MCF 10A (cell line): ENCODE measurements at regions not wholly inside any gene's neighbourhood (a gene's known extent, or its start where the extent isn't known, plus 50 kb on each side); places are given as distances from the start of the nearest gene placed in this dataset.

Experiments used
- BruUV-seq: library from RNA; stranded (reverse); fragments of 400-500 nt; replicated peaks from 2 replicates; lab custom pipeline; 2021; lab: Mats Ljungman, UMichigan
- CTCF ChIA-PET: fragments of 300-600 bp; sonication (Branson Sonifier 250); formaldehyde crosslinking; extraction: SDS; loops from one replicate; lab custom pipeline; 2021; ENCODE audit warnings: antibody characterized with exemption, inconsistent platforms; lab: Yijun Ruan, JAX
- POLR2A ChIA-PET: fragments of 300-600, 350-650 bp; sonication (Branson Sonifier 250); formaldehyde crosslinking; extraction: SDS; loops from one replicate; lab custom pipeline; 2020; ENCODE audit warnings: antibody characterized with exemption, inconsistent platforms; lab: Yijun Ruan, JAX
- DNase-seq: peaks from one replicate; pipeline ENCODE4 v3.0.0-alpha.2; 2018; ENCODE audit not compliant: unreplicated experiment
- H3K27ac Mint-ChIP-seq: one replicate; pipeline ENCODE4 v1.8.0; 2022; ENCODE audit warnings: mild to moderate bottlenecking, low read depth, mixed read lengths; ENCODE audit not compliant: unreplicated experiment
- H3K27me3 Mint-ChIP-seq: one replicate; pipeline ENCODE4 v1.8.0; 2022; ENCODE audit warnings: mixed read lengths; ENCODE audit not compliant: insufficient read depth, unreplicated experiment
- H3K36me3 Mint-ChIP-seq: one replicate; pipeline ENCODE4 v1.8.0; 2022; ENCODE audit warnings: mild to moderate bottlenecking, moderate library complexity, mixed read lengths; ENCODE audit not compliant: insufficient read depth, unreplicated experiment
- H3K4me1 Mint-ChIP-seq: one replicate; pipeline ENCODE4 v1.8.0; 2022; ENCODE audit warnings: mixed read lengths; ENCODE audit not compliant: insufficient read depth, unreplicated experiment
- H3K4me3 Mint-ChIP-seq: one replicate; pipeline ENCODE4 v1.8.0; 2022; ENCODE audit warnings: mild to moderate bottlenecking, moderate library complexity, mixed read lengths; ENCODE audit not compliant: unreplicated experiment
- H3K9me3 Mint-ChIP-seq: one replicate; pipeline ENCODE4 v1.8.0; 2022; ENCODE audit warnings: mixed read lengths; ENCODE audit not compliant: unreplicated experiment
- CTCF ChIP-seq: fragments of 200-600 bp; IDR thresholded peaks from one replicate; pipeline ENCODE4 v1.8.0; 2022; ENCODE audit warnings: antibody characterized with exemption, mild to moderate bottlenecking; ENCODE audit not compliant: unreplicated experiment
- intact Hi-C: fragments of 100-400 bp; cut with micrococcal nuclease; formaldehyde crosslinking; loops from 2 replicates; pipeline ENCODE4 v1.14.1; 2022

DNA sequence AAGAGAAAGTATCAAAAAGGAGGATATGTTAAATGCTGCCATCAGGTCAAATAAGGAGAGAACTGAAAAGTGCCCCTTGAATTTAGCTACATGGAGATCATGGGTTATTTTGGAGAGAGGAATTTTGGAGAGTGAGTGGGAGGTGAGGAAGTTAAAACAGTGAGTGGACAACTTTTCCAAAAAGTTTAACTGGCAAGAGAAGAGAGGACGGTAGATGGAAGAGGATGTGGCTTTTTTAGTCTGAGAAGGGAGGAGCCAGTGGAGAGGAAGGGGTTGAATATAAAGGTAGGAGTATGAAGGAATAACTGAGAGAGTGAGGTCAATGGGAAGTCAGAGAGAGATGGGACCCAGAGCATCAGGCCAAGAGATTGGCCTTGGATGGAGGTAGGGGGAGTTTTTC is 62.5 kb upstream of the NFE2L2 start:
- Mint-ChIP-seq H3K27ac (no peak overlapping the region), H3K4me1 (no peaks in the 10 kb centered on the region), H3K9me3 (no peaks in the 10 kb centered on the region), H3K36me3 (peaks cover 7% of the 10 kb centered on the region), H3K4me3 (no peak overlapping the region), H3K27me3 (no peaks in the 10 kb centered on the region)
- BruUV-seq: no TSS peak
- ChIA-PET CTCF (interaction anchor here (0.6 to 2.6 kb wide), 5 partner anchors 9 to 279 kb away, joined by 3 to 15 read pairs (median 5); partner anchors contain the start of gene NFE2L2), POLR2A (interaction anchor here (1.0 to 3.0 kb wide), 6 partner anchors 12 to 103 kb away, joined by 3 to 24 read pairs (median 10); partner anchors contain the start of gene NFE2L2)
- DNase-seq: no peak
- no peak for TF ChIP-seq CTCF
- intact Hi-C loops: no loop called here

DNA sequence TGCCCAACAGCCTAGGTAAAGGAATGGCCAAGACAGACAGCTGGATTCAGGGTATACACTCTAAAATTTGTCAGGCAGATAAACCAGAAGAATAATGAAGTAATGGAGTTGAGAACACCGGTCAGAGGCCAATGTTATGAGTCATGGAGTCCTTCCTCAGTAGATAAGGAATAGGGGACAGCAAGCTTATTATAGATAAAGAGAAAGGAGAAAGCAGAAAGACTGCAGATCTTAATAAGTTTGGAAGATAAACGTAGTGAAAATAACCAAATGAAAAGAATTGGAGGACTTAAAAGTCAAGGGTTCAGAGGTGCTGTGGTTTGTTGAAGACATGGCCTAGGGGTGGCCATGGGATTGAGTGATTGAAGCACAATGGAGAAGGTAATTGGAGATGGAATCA is 63.5 kb upstream of the NFE2L2 start:
- H3K27me3 Mint-ChIP-seq: no peaks in the 10 kb centered on the region
- DNase-seq: no peak
- no peak overlapping the region for H3K4me3 Mint-ChIP-seq
- H3K27ac Mint-ChIP-seq: no peak overlapping the region
- H3K36me3 Mint-ChIP-seq: peaks cover 7% of the 10 kb centered on the region
- CTCF ChIA-PET: interaction anchor here (1.0 to 2.6 kb wide), 2 partner anchors 64 to 435 kb away, joined by 4 to 15 read pairs; partner anchors contain the start of gene NFE2L2
- TF ChIP-seq CTCF: no peak
- intact Hi-C loops: no loop called here
- H3K9me3 Mint-ChIP-seq: no peaks in the 10 kb centered on the region
- peaks cover 8% of the 10 kb centered on the region for H3K4me1 Mint-ChIP-seq
- BruUV-seq: no TSS peak
- POLR2A ChIA-PET: interaction anchor here (0.6 to 2.1 kb wide), 2 partner anchors 65 to 116 kb away, joined by 3 to 9 read pairs; partner anchors contain the start of gene HNRNPA3

DNA sequence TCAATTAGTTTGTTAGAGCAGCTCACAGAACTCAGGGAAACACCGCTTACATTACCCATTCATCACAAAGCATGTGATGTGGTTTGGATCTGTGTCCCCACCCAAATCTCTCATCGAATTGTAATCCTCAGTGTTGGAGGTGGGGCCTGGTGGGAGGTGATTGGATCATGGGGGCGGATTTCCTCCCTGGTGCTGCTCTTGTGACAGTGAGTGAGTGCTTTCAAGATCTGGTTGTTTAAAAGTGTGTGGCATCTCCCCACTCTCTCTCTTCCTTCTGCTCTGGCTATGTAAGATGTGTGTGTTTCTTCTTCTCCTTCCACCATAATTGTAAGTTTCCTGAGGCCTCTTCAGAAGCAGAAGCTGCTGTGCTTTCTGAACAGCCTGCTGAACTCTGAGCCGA is 63.5 kb upstream of the AGPS start:
- no peak overlapping the region for H3K27ac Mint-ChIP-seq
- peaks cover 8% of the 10 kb centered on the region for H3K4me1 Mint-ChIP-seq
- H3K27me3 Mint-ChIP-seq: no peaks in the 10 kb centered on the region
- no peak overlapping the region for H3K4me3 Mint-ChIP-seq
- intact Hi-C loops: no loop called here
- POLR2A ChIA-PET: interaction anchor here (2.1 to 3.6 kb wide), 2 partner anchors 14 to 65 kb away, joined by 6 to 47 read pairs; partner anchors contain the start of gene NFE2L2
- H3K36me3 Mint-ChIP-seq: peaks cover 13% of the 10 kb centered on the region
- no TSS peak for BruUV-seq
- CTCF ChIA-PET: interaction anchor here (1.1 to 3.0 kb wide), 4 partner anchors 64 to 166 kb away, joined by 3 to 26 read pairs (median 8); partner anchors contain the start of gene NFE2L2
- no peak for DNase-seq
- no peaks in the 10 kb centered on the region for H3K9me3 Mint-ChIP-seq
- TF ChIP-seq CTCF: no peak

- H3K4me3 Mint-ChIP-seq: no peak overlapping the region
- no peaks in the 10 kb centered on the region for H3K9me3 Mint-ChIP-seq
- no peak for DNase-seq
- peaks cover 8% of the 10 kb centered on the region for H3K4me1 Mint-ChIP-seq
- POLR2A ChIA-PET: interaction anchor here (1.0 to 3.6 kb wide), 5 partner anchors 59 to 166 kb away, joined by 3 to 47 read pairs (median 3); partner anchors contain the start of gene NFE2L2
- H3K36me3 Mint-ChIP-seq: peaks cover 13% of the 10 kb centered on the region
- no TSS peak for BruUV-seq
- H3K27ac Mint-ChIP-seq: no peak overlapping the region
- intact Hi-C loops: loop anchor here (5.0 to 10.0 kb wide), 2 partner anchors 119 to 677 kb away; partner anchors contain the start of gene HNRNPA3
- TF ChIP-seq CTCF: no peak
- CTCF ChIA-PET: interaction anchor here (0.6 to 3.0 kb wide), 6 partner anchors 15 to 168 kb away, joined by 3 to 26 read pairs (median 4); partner anchors contain the start of gene NFE2L2
- H3K27me3 Mint-ChIP-seq: no peaks in the 10 kb centered on the region
Measured at GRCh38 chr2:177331466-177331997, 61.0 kb upstream of the AGPS start.
